HCT116 (cell line): ENCODE measurements at regions not wholly inside any gene's neighbourhood (a gene's known extent, or its start where the extent isn't known, plus 50 kb on each side); places are given as distances from the start of the nearest gene placed in this dataset.

Experiments used
- ATAC-seq: fragments of 200-7000 bp; cut with Tn5 transposase; 2 replicates; pipeline ENCODE4 v1.9.1; 2020; ENCODE audit warnings: mild to moderate bottlenecking, moderate library complexity
- BruUV-seq: library from RNA; stranded (reverse); fragments of 400-500 nt; replicated peaks from 2 replicates; lab custom pipeline; 2021; lab: Mats Ljungman, UMichigan
- CTCF ChIA-PET: fragments of 300-600 bp; sonication (Branson Sonifier 250); formaldehyde crosslinking; loops from one replicate; lab custom pipeline; 2021; ENCODE audit warnings: antibody characterized with exemption; lab: Charles Lee
- POLR2A ChIA-PET: fragments of 300-600, 350-600 bp; sonication (Branson Sonifier 250); formaldehyde crosslinking; loops from one replicate; lab custom pipeline; 2021; ENCODE audit warnings: antibody characterized with exemption; lab: Charles Lee
- RAD21 ChIA-PET, 2 experiments: fragments of 300-600 bp; sonication (Branson Sonifier 250); formaldehyde crosslinking; loops; one replicate each; lab custom pipeline; 2023; ENCODE audit warnings: low total read pairs in 2 of 2; ENCODE audit not compliant: uncharacterized antibody in 2 of 2, unreplicated experiment in 2 of 2, low non-redundant PET in 1 of 2; lab: Charles Lee
- DNase-seq: peaks from one replicate; pipeline ENCODE4 v3.0.0-alpha.2; 2010; ENCODE audit warnings: low read depth, low spot score
- H2AFZ ChIP-seq: fragments of 200-600 bp; shearing (Covaris generic), sonication (generic); 2 replicates; pipeline ENCODE4 v1.6.1; 2017; ENCODE audit warnings: low read depth, mixed run types, mixed read lengths, antibody characterized with exemption, low read length; ENCODE audit not compliant: poor library complexity, severe bottlenecking
- H3K27ac ChIP-seq: 2 replicates; pipeline ENCODE4 v1.5.1; 2012; ENCODE audit warnings: low read depth, low read length
- H3K27me3 ChIP-seq: fragments of 200-600 bp; sonication (generic); 2 replicates; pipeline ENCODE4 v1.6.1; 2016; ENCODE audit warnings: mixed run types, low read length, mixed read lengths; ENCODE audit not compliant: insufficient read depth
- H3K36me3 ChIP-seq, 2 experiments: fragments of 200-500 bp in 1 of 2; fragments of 200-600 bp in 1 of 2; sonication (Bioruptor generic) in 1 of 2; sonication (generic) in 1 of 2; 2 replicates each; pipeline versions ENCODE4 v1.5.1 to v1.6.1; 2014 to 2016; ENCODE audit warnings: low read length in 2 of 2, inconsistent platforms in 1 of 2, mixed read lengths in 1 of 2, mixed run types in 1 of 2; ENCODE audit not compliant: insufficient read depth in 2 of 2, control insufficient read depth in 1 of 2
- H3K4me1 ChIP-seq, 2 experiments: fragments of 200-600 bp in 1 of 2; sonication (generic) in 1 of 2; 2 replicates each; pipeline versions ENCODE4 v1.5.1 to v1.6.1; 2012 to 2017; ENCODE audit warnings: low read length in 2 of 2, inconsistent platforms in 1 of 2, mild to moderate bottlenecking in 1 of 2, mixed read lengths in 1 of 2, mixed run types in 1 of 2, moderate library complexity in 1 of 2; ENCODE audit not compliant: insufficient read depth in 2 of 2, control insufficient read depth in 1 of 2
- H3K4me2 ChIP-seq: fragments of 200-600 bp; sonication (generic); 2 replicates; pipeline ENCODE4 v1.6.1; 2017; ENCODE audit warnings: mixed run types, low read length, mixed read lengths
- H3K4me3 ChIP-seq, 2 experiments: fragments of 200-600 bp in 1 of 2; sonication (generic) in 1 of 2; replicated peaks in 1 of 2; 2 replicates each; pipeline ENCODE4 v1.5.1; 2011 to 2016; ENCODE audit warnings: low read length in 2 of 2, control low read depth in 1 of 2, low read depth in 1 of 2, mild to moderate bottlenecking in 1 of 2, mixed read lengths in 1 of 2, mixed run types in 1 of 2
- H3K79me2 ChIP-seq: fragments of 200-600 bp; sonication (generic); 2 replicates; pipeline ENCODE4 v1.6.1; 2017; ENCODE audit warnings: mild to moderate bottlenecking, mixed run types, low read length, moderate library complexity, mixed read lengths; ENCODE audit not compliant: insufficient read depth
- H3K9ac ChIP-seq: fragments of 200-600 bp; sonication (generic); 2 replicates; pipeline ENCODE4 v1.6.1; 2016; ENCODE audit warnings: low read length, mixed read lengths
- H3K9me2 ChIP-seq: fragments of 200-600 bp; sonication (generic), shearing (Covaris generic); 2 replicates; pipeline ENCODE4 v1.6.1; 2017; ENCODE audit warnings: mixed run types, mild to moderate bottlenecking, moderate library complexity; ENCODE audit not compliant: insufficient read depth
- H3K9me3 ChIP-seq, 2 experiments: fragments of 200-500 bp in 1 of 2; fragments of 200-600 bp in 1 of 2; sonication (Bioruptor generic) in 1 of 2; sonication (generic) in 1 of 2; 2 replicates each; pipeline ENCODE4 v1.6.1; 2014 to 2017; ENCODE audit warnings: low read length in 2 of 2, mixed read lengths in 2 of 2, inconsistent platforms in 1 of 2, low read depth in 1 of 2, mild to moderate bottlenecking in 1 of 2, mixed run types in 1 of 2, moderate library complexity in 1 of 2; ENCODE audit not compliant: control insufficient read depth in 1 of 2, insufficient read depth in 1 of 2
- H4K20me1 ChIP-seq: fragments of 200-600 bp; sonication (generic), shearing (Covaris generic); 2 replicates; pipeline ENCODE4 v1.6.1; 2017; ENCODE audit warnings: mixed run types, mild to moderate bottlenecking, moderate library complexity; ENCODE audit not compliant: insufficient read depth
- ATF3 ChIP-seq: IDR thresholded peaks from 2 replicates; pipeline ENCODE4 v1.6.1; 2012
- CEBPB ChIP-seq: IDR thresholded peaks from 2 replicates; pipeline ENCODE4 v1.6.1; 2012; ENCODE audit warnings: low read depth
- CTCF ChIP-seq, 3 experiments: fragments of 200-600 bp in 1 of 3; sonication (generic) in 1 of 3; IDR thresholded peaks in 2 of 3; conservative IDR thresholded peaks in 1 of 3; 2 replicates each; pipeline ENCODE4 v1.5.1; 2012 to 2017; ENCODE audit warnings: low read depth in 2 of 3, low read length in 2 of 3, antibody characterized with exemption in 1 of 3, borderline replicate concordance in 1 of 3, control low read depth in 1 of 3, mild to moderate bottlenecking in 1 of 3, mixed read lengths in 1 of 3, mixed run types in 1 of 3, moderate library complexity in 1 of 3; ENCODE audit not compliant: insufficient read depth in 1 of 3
- EGR1 ChIP-seq: IDR thresholded peaks from 2 replicates; pipeline ENCODE4 v1.6.1; 2012; ENCODE audit warnings: low read depth
- ELF1 ChIP-seq: IDR thresholded peaks from 2 replicates; pipeline ENCODE4 v1.6.1; 2012; ENCODE audit warnings: low read depth, borderline replicate concordance
- EZH2 ChIP-seq: fragments of 200-600 bp; sonication (generic); IDR thresholded peaks from 2 replicates; pipeline ENCODE4 v1.6.1; 2017; ENCODE audit warnings: antibody characterized with exemption, mixed run types
- EZH2phosphoT487 ChIP-seq: fragments of 200-600 bp; IDR thresholded peaks from 2 replicates; pipeline ENCODE4 v1.6.1; 2018; ENCODE audit warnings: antibody characterized with exemption, borderline replicate concordance
- FOSL1 ChIP-seq: IDR thresholded peaks from 2 replicates; pipeline ENCODE4 v1.6.1; 2012; ENCODE audit warnings: low read depth
- JUND ChIP-seq: IDR thresholded peaks from 2 replicates; pipeline ENCODE4 v1.6.1; 2012
- POLR2A ChIP-seq: IDR thresholded peaks from 2 replicates; pipeline ENCODE4 v1.7.0; 2011; ENCODE audit warnings: borderline replicate concordance; ENCODE audit not compliant: insufficient read depth, insufficient read length; ENCODE audit errors: extremely low read depth
- POLR2AphosphoS5 ChIP-seq: IDR thresholded peaks from 2 replicates; pipeline ENCODE4 v1.6.1; 2011; ENCODE audit warnings: mild to moderate bottlenecking, low read depth, low read length, moderate library complexity
- RAD21 ChIP-seq: IDR thresholded peaks from 2 replicates; pipeline ENCODE4 v1.6.1; 2012; ENCODE audit warnings: low read depth, mild to moderate bottlenecking
- REST ChIP-seq: IDR thresholded peaks from 2 replicates; pipeline ENCODE4 v1.6.1; 2012; ENCODE audit warnings: low read depth
- SP1 ChIP-seq: IDR thresholded peaks from 2 replicates; pipeline ENCODE4 v1.6.1; 2012; ENCODE audit warnings: low read depth
- SRF ChIP-seq: IDR thresholded peaks from 2 replicates; pipeline ENCODE4 v1.6.1; 2012; ENCODE audit warnings: low read depth
- TCF7L2 ChIP-seq: IDR thresholded peaks from 2 replicates; pipeline ENCODE4 v1.7.0; 2011; ENCODE audit warnings: borderline replicate concordance, inconsistent platforms; ENCODE audit not compliant: insufficient read depth, insufficient read length; ENCODE audit errors: extremely low read depth
- YY1 ChIP-seq: IDR thresholded peaks from 2 replicates; pipeline ENCODE4 v1.6.1; 2011; ENCODE audit warnings: low read length, low read depth, moderate library complexity, mild to moderate bottlenecking; ENCODE audit not compliant: insufficient replicate concordance; ENCODE audit errors: extremely low read depth
- ZBTB33 ChIP-seq: IDR thresholded peaks from 2 replicates; pipeline ENCODE4 v1.6.1; 2011; ENCODE audit warnings: mild to moderate bottlenecking, low read length, moderate library complexity; ENCODE audit not compliant: insufficient replicate concordance; ENCODE audit errors: extremely low read depth
- ZFX ChIP-seq: fragments of 450-650 bp; IDR thresholded peaks from 2 replicates; pipeline ENCODE4 v1.6.1; 2017
- ZNF274 ChIP-seq: fragments of 200-500 bp; sonication (Bioruptor generic); IDR thresholded peaks from 2 replicates; pipeline ENCODE4 v1.6.1; 2014; ENCODE audit warnings: mild to moderate bottlenecking, low read depth, low read length, inconsistent platforms
- intact Hi-C: fragments of 100-400 bp; cut with micrococcal nuclease; formaldehyde crosslinking; loops from 2 replicates; pipeline ENCODE4 v1.10.0; 2022

GRCh38 chr4:153966641-153967040, 177.8 kb upstream of the SFRP2 start:
- no peak for ATAC-seq
- no peaks in the 10 kb centered on the region for H3K36me3 ChIP-seq
- H3K4me2 ChIP-seq = no peak overlapping the region
- intact Hi-C loops = no loop called here
- no peaks in the 10 kb centered on the region for H3K27me3 ChIP-seq
- H4K20me1 ChIP-seq = no peaks in the 10 kb centered on the region; the same call in 1 of the 2 replicates
- no peak for DNase-seq
- no peak overlapping the region for H3K4me3 ChIP-seq
- no TSS peak for BruUV-seq
- CTCF ChIA-PET = no interaction called here
- TF ChIP-seq CTCF (IDR thresholded peaks at IDR 0.05 in 2 of 3, conservative IDR thresholded peaks at IDR 0.05 in 1 of 3; ENCODE audit: borderline replicate concordance in 1 of 3, insufficient read depth in 1 of 3, low read depth in 2 of 3, low read length in 2 of 3) (no peak), ATF3 (no peak), EZH2 (no peak), TCF7L2 (no peak), FOSL1 (no peak), ZBTB33 (no peak), SRF (no peak), ZNF274 (no peak), JUND (no peak), POLR2A (no peak), SP1 (no peak), REST (no peak), EGR1 (no peak), ELF1 (no peak), ZFX (no peak), RAD21 (no peak), CEBPB (no peak), EZH2phosphoT487 (no peak), POLR2AphosphoS5 (no peak), YY1 (no peak)
- no peaks in the 10 kb centered on the region for H3K9me2 ChIP-seq
- no peaks in the 10 kb centered on the region for H3K4me1 ChIP-seq
- H3K9me3 ChIP-seq = no peaks in the 10 kb centered on the region
- RAD21 ChIA-PET = no interaction called here
- H3K9ac ChIP-seq = no peak overlapping the region
- no peak overlapping the region for H3K27ac ChIP-seq
- POLR2A ChIA-PET = no interaction called here
- H2AFZ ChIP-seq = no peak overlapping the region
- no peaks in the 10 kb centered on the region for H3K79me2 ChIP-seq
